Transverse colon (tissue), 4 donors: ENCODE measurements at regions not wholly inside any gene's neighbourhood (a gene's known extent, or its start where the extent isn't known, plus 50 kb on each side); places are given as distances from the start of the nearest gene placed in this dataset.

Experiments used
- DNase-seq: peaks from one replicate; pipeline ENCODE4 v3.0.0-alpha.2; 2019
- H3K27ac ChIP-seq, 4 donors: fragments of 200-600 bp; sonication (generic); 2 replicates each; pipeline ENCODE4 v1.5.1; 2016 to 2018; ENCODE audit warnings: inconsistent platforms in 4 of 4
- H3K27me3 ChIP-seq: fragments of 200-600 bp; sonication (generic); 2 replicates; pipeline ENCODE4 v1.5.1; 2017; ENCODE audit warnings: inconsistent platforms
- H3K36me3 ChIP-seq, 4 donors: fragments of 200-600 bp; sonication (generic); 2 replicates each; pipeline ENCODE4 v1.5.1; 2017 to 2019; ENCODE audit warnings: inconsistent platforms in 4 of 4
- H3K4me1 ChIP-seq, 4 donors: fragments of 200-600 bp; sonication (generic); 2 replicates each; pipeline ENCODE4 v1.5.1; 2017 to 2020; ENCODE audit warnings: inconsistent platforms in 4 of 4
- H3K4me3 ChIP-seq, 4 donors: fragments of 200-600 bp; sonication (generic); 1 replicate in 1 of 4; 2 replicates in 3 of 4; pipeline versions ENCODE4 v1.5.1 to v1.6.1; 2017 to 2019; ENCODE audit warnings: inconsistent platforms in 4 of 4
- H3K9me3 ChIP-seq, 2 donors: fragments of 200-600 bp; sonication (generic); 2 replicates each; pipeline ENCODE4 v1.5.1; 2017 to 2019; ENCODE audit warnings: inconsistent platforms in 2 of 2
- CTCF ChIP-seq, 5 experiments: fragments of 200-600 bp in 3 of 5; fragments of 450-650 bp in 2 of 5; sonication (generic) in 3 of 5; IDR thresholded peaks; 1 replicate in 2 of 5; 2 replicates in 3 of 5; pipeline ENCODE4 v1.5.1; 2016 to 2017; ENCODE audit warnings: antibody characterized with exemption in 5 of 5, inconsistent platforms in 3 of 5, mild to moderate bottlenecking in 2 of 5, moderate library complexity in 1 of 5
- EP300 ChIP-seq: sonication (generic); formaldehyde crosslinking; IDR thresholded peaks from one replicate; pipeline ENCODE4 v1.6.1; 2017; ENCODE audit warnings: antibody characterized with exemption, low read depth
- POLR2A ChIP-seq: fragments of 450-650 bp; IDR thresholded peaks from one replicate; pipeline ENCODE4 v1.6.1; 2016; ENCODE audit warnings: antibody characterized with exemption, mild to moderate bottlenecking, moderate library complexity
- POLR2AphosphoS5 ChIP-seq, 3 donors: sonication (generic); formaldehyde crosslinking; IDR thresholded peaks; one replicate each; pipeline ENCODE4 v1.6.1; 2016; ENCODE audit warnings: antibody characterized with exemption in 3 of 3
- WGBS, 2 donors: methylation state at CpG; one replicate each; pipeline ENCODE4 v1.1.5; 2018; ENCODE audit warnings: low coverage in 1 of 2; 5-methylcytosine and 5-hydroxymethylcytosine counted together
- in situ Hi-C, 4 donors: fragments of 200-750 bp; cut with MboI; loops; one replicate each; pipeline versions ENCODE4 v1.15.0 to v1.15.1; 2017; ENCODE audit warnings: low sequenced_read_pairs in 3 of 4, low pct_ligation_motif_present in 1 of 4, low pct_unique_long_range_greater_than_20kb in 1 of 4
- intact Hi-C: fragments of 100-400 bp; cut with DNase I; formaldehyde crosslinking; loops from one replicate; pipeline ENCODE4 v1.15.1; 2023; ENCODE audit warnings: low total_unique reads

- intact Hi-C loops, result no loop called here
- no peak for DNase-seq
- H3K27me3 ChIP-seq, result no peaks in the 10 kb centered on the region
- in situ Hi-C loops, result no loop called here
- no peak overlapping the region for H3K4me3 ChIP-seq
- no peak overlapping the region for H3K27ac ChIP-seq
- H3K36me3 ChIP-seq, result no peaks in the 10 kb centered on the region
- H3K9me3 ChIP-seq, result no peaks in the 10 kb centered on the region
- TF ChIP-seq POLR2AphosphoS5 (IDR thresholded peaks at IDR 0.05), result no peak
- TF ChIP-seq EP300, result no peak
- no peak for TF ChIP-seq CTCF (IDR thresholded peaks at IDR 0.05)
- no peak for TF ChIP-seq POLR2A
- H3K4me1 ChIP-seq, result no peaks in the 10 kb centered on the region
Observed at GRCh38 chr7:115546790-115547189, 483.8 kb downstream of the TFEC start.

- DNase-seq, result no peak
- Histone ChIP-seq H3K27me3 (no peaks in the 10 kb centered on the region), H3K4me1 (no peaks in the 10 kb centered on the region), H3K9me3 (no peaks in the 10 kb centered on the region), H3K4me3 (no peak overlapping the region), H3K36me3 (no peaks in the 10 kb centered on the region), H3K27ac (no peak overlapping the region)
- in situ Hi-C loops (no loop called here), intact Hi-C loops (no loop called here)
- WGBS, 2 donors, result 69% methylated on average over 1 of the region's 1 CpG; no CpG with 5 or more reads in 1 of the 2 donors
- TF ChIP-seq EP300, result no peak
- no peak for TF ChIP-seq POLR2AphosphoS5 (IDR thresholded peaks at IDR 0.05)
- no peak for TF ChIP-seq CTCF (IDR thresholded peaks at IDR 0.05)
- no peak for TF ChIP-seq POLR2A
Observed at GRCh38 chr7:115533785-115534184, 496.8 kb downstream of the TFEC start.

- TF ChIP-seq POLR2A (no peak), CTCF (IDR thresholded peaks at IDR 0.05) (no peak), POLR2AphosphoS5 (IDR thresholded peaks at IDR 0.05) (no peak)
- Histone ChIP-seq H3K9me3 (peaks cover 0 to 6% of the 10 kb centered on the region in 2 donors), H3K36me3 (no peaks in the 10 kb centered on the region), H3K27me3 (no peaks in the 10 kb centered on the region), H3K4me1 (no peaks in the 10 kb centered on the region), H3K27ac (no peak overlapping the region), H3K4me3 (no peak overlapping the region)
- intact Hi-C loops, result no loop called here
- in situ Hi-C loops, result no loop called here
- no peak for DNase-seq
- 80 to 84% methylated on average over 3 of the region's 3 CpGs for WGBS, 2 donors
Observed at GRCh38 chr7:115526278-115526677, 504.3 kb downstream of the TFEC start.

- H3K36me3 ChIP-seq, result no peaks in the 10 kb centered on the region
- H3K4me1 ChIP-seq, result no peaks in the 10 kb centered on the region
- H3K27me3 ChIP-seq, result no peaks in the 10 kb centered on the region
- TF ChIP-seq CTCF (IDR thresholded peaks at IDR 0.05) (no peak), EP300 (no peak), POLR2AphosphoS5 (IDR thresholded peaks at IDR 0.05) (no peak), POLR2A (no peak)
- no peak overlapping the region for H3K27ac ChIP-seq
- H3K4me3 ChIP-seq, result no peak overlapping the region
- in situ Hi-C loops (no loop called here), intact Hi-C loops (no loop called here)
- DNase-seq, result no peak
- WGBS, 2 donors, result 60 to 85% methylated on average over 1 to 3 of the region's 3 CpGs
- H3K9me3 ChIP-seq, result peaks cover 0 to 6% of the 10 kb centered on the region in 2 donors
Observed at GRCh38 chr7:115522174-115522573, 508.4 kb downstream of the TFEC start.
